ENCODE measurements at regions not wholly inside any gene's neighbourhood (a gene's known extent, or its start where the extent isn't known, plus 50 kb on each side); places are given as distances from the start of the nearest gene placed in this dataset.

DNA sequence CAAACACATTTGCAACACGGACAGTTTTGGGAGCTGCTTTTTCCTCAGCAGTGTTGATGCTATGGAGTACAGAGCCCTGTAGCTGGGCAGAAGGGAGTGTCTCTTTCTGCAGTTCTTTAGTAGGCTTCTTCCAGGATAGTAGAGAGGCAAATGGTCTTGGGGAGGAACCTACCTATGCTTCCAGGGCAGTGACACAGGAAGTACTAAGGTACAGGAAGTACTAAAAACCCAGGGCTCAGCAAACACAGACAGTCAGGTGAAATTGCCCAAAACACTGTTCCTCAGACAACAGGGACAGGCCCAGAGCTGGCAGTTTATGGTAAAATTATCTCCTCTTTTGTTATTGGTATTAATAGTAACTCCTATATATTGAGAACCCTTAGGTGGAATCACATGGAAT is 217.6 kb downstream of the TTC8 start:
- TF ChIP-seq, protein P1, sequence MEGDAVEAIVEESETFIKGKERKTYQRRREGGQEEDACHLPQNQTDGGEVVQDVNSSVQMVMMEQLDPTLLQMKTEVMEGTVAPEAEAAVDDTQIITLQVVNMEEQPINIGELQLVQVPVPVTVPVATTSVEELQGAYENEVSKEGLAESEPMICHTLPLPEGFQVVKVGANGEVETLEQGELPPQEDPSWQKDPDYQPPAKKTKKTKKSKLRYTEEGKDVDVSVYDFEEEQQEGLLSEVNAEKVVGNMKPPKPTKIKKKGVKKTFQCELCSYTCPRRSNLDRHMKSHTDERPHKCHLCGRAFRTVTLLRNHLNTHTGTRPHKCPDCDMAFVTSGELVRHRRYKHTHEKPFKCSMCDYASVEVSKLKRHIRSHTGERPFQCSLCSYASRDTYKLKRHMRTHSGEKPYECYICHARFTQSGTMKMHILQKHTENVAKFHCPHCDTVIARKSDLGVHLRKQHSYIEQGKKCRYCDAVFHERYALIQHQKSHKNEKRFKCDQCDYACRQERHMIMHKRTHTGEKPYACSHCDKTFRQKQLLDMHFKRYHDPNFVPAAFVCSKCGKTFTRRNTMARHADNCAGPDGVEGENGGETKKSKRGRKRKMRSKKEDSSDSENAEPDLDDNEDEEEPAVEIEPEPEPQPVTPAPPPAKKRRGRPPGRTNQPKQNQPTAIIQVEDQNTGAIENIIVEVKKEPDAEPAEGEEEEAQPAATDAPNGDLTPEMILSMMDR (IDR thresholded peaks at IDR 0.05): no peak
- TF ChIP-seq NR3C1 (CRISPR knock-in tag; conservative IDR thresholded peaks at IDR 0.05; ENCODE audit: low read depth) (no peak), SP1 (CRISPR knock-in tag; conservative IDR thresholded peaks at IDR 0.05) (no peak), NFE2L1 (CRISPR knock-in tag; IDR thresholded peaks at IDR 0.05) (no peak), RORB (CRISPR knock-in tag; IDR thresholded peaks at IDR 0.05) (no peak), ETV6 (CRISPR knock-in tag; IDR thresholded peaks at IDR 0.05) (no peak)
- TF ChIP-seq, protein P2, sequence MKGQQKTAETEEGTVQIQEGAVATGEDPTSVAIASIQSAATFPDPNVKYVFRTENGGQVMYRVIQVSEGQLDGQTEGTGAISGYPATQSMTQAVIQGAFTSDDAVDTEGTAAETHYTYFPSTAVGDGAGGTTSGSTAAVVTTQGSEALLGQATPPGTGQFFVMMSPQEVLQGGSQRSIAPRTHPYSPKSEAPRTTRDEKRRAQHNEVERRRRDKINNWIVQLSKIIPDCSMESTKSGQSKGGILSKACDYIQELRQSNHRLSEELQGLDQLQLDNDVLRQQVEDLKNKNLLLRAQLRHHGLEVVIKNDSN (CRISPR knock-in tag; IDR thresholded peaks at IDR 0.05): no peak
- TF ChIP-seq, protein P3, sequence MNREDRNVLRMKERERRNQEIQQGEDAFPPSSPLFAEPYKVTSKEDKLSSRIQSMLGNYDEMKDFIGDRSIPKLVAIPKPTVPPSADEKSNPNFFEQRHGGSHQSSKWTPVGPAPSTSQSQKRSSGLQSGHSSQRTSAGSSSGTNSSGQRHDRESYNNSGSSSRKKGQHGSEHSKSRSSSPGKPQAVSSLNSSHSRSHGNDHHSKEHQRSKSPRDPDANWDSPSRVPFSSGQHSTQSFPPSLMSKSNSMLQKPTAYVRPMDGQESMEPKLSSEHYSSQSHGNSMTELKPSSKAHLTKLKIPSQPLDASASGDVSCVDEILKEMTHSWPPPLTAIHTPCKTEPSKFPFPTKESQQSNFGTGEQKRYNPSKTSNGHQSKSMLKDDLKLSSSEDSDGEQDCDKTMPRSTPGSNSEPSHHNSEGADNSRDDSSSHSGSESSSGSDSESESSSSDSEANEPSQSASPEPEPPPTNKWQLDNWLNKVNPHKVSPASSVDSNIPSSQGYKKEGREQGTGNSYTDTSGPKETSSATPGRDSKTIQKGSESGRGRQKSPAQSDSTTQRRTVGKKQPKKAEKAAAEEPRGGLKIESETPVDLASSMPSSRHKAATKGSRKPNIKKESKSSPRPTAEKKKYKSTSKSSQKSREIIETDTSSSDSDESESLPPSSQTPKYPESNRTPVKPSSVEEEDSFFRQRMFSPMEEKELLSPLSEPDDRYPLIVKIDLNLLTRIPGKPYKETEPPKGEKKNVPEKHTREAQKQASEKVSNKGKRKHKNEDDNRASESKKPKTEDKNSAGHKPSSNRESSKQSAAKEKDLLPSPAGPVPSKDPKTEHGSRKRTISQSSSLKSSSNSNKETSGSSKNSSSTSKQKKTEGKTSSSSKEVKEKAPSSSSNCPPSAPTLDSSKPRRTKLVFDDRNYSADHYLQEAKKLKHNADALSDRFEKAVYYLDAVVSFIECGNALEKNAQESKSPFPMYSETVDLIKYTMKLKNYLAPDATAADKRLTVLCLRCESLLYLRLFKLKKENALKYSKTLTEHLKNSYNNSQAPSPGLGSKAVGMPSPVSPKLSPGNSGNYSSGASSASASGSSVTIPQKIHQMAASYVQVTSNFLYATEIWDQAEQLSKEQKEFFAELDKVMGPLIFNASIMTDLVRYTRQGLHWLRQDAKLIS (CRISPR knock-in tag; IDR thresholded peaks at IDR 0.05; ENCODE audit: borderline replicate concordance): no peak
